ENCODE measurements at regions not wholly inside any gene's neighbourhood (a gene's known extent, or its start where the extent isn't known, plus 50 kb on each side); places are given as distances from the start of the nearest gene placed in this dataset.
A peak's percentile ranks its signal among the peaks of the same experiment; 100 is the strongest.

DNA sequence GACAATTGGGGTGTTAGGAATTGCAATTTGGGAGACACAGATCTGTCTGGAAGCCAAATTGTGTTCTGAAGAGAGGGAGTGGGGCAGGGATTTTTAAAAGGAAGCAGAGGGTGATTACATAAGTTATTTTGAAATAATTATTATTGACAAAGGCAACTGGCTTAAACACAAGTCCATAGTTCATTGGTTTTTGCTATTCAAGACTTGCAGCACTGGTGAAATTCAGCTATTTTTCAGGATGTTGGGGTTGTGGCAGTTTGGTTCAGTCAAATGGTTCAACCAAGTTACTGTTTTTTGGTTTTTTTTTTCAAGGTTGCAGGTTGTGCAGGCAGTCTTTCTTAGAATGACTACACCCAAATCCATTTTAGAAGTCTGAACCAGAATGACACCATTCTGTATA lies 300.0 kb upstream of the DEPDC1 start:
- peaks cover 0 to 3% of the 10 kb centered on the region in 2 donors for H3K4me1 ChIP-seq
- H3K4me3 ChIP-seq, result no peak overlapping the region

DNA sequence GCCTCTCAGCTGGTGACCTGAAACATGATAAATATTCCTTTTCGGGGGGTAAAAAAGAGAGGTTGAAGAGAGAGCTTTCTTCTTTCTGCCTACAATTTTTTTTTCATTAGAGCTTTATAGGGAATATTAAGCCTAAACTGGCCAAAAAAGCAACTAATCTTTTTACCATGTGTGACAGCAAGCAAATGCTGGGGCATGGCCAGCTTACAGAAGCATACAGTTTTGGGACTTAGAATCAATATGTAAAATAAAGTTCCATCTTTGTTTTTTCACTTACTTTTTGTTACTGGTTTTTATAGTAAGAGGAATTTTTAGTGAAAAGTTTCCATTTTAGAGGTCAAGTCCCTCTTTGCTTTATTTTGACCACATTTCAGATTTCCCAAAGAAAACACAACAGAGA lies 301.2 kb upstream of the DEPDC1 start:
- H3K4me3 ChIP-seq, result no peak overlapping the region
- H3K9me3 ChIP-seq, result no peaks in the 10 kb centered on the region
- no peaks in the 10 kb centered on the region for H3K36me3 ChIP-seq
- H3K27me3 ChIP-seq, result no peaks in the 10 kb centered on the region
- intact Hi-C loops (cut with DNase I), result no loop called here
- peak overlapping the region in 1 of 2 donors; percentile 27 for H3K27ac ChIP-seq
- H3K4me1 ChIP-seq, result peaks cover 0 to 3% of the 10 kb centered on the region in 2 donors
- no peak for DNase-seq (ENCODE audit: low spot score in 2 of 2)
- TF ChIP-seq, protein P1, sequence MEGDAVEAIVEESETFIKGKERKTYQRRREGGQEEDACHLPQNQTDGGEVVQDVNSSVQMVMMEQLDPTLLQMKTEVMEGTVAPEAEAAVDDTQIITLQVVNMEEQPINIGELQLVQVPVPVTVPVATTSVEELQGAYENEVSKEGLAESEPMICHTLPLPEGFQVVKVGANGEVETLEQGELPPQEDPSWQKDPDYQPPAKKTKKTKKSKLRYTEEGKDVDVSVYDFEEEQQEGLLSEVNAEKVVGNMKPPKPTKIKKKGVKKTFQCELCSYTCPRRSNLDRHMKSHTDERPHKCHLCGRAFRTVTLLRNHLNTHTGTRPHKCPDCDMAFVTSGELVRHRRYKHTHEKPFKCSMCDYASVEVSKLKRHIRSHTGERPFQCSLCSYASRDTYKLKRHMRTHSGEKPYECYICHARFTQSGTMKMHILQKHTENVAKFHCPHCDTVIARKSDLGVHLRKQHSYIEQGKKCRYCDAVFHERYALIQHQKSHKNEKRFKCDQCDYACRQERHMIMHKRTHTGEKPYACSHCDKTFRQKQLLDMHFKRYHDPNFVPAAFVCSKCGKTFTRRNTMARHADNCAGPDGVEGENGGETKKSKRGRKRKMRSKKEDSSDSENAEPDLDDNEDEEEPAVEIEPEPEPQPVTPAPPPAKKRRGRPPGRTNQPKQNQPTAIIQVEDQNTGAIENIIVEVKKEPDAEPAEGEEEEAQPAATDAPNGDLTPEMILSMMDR (IDR thresholded peaks at IDR 0.05), result no peak

More for the DNA sequence above, 300.0 kb upstream of the DEPDC1 start:
- Histone ChIP-seq H3K36me3 (no peaks in the 10 kb centered on the region), H3K27me3 (no peaks in the 10 kb centered on the region), H3K27ac (no peak overlapping the region), H3K9me3 (no peaks in the 10 kb centered on the region)
- DNase-seq (ENCODE audit: low spot score in 2 of 2), result no peak
- intact Hi-C loops (cut with DNase I), result no loop called here
- TF ChIP-seq, protein P1 (IDR thresholded peaks at IDR 0.05), result no peak

GRCh38 chr1:68799096-68799495 lies 302.2 kb upstream of the DEPDC1 start:
- Histone ChIP-seq H3K27me3 (no peaks in the 10 kb centered on the region), H3K36me3 (no peaks in the 10 kb centered on the region), H3K4me1 (peaks cover 0 to 3% of the 10 kb centered on the region in 2 donors), H3K4me3 (no peak overlapping the region), H3K27ac (no peak overlapping the region), H3K9me3 (no peaks in the 10 kb centered on the region)
- intact Hi-C loops (cut with DNase I), result no loop called here
- DNase-seq (ENCODE audit: low spot score in 2 of 2), result no peak
- TF ChIP-seq, protein P1 (IDR thresholded peaks at IDR 0.05), result no peak

DNA sequence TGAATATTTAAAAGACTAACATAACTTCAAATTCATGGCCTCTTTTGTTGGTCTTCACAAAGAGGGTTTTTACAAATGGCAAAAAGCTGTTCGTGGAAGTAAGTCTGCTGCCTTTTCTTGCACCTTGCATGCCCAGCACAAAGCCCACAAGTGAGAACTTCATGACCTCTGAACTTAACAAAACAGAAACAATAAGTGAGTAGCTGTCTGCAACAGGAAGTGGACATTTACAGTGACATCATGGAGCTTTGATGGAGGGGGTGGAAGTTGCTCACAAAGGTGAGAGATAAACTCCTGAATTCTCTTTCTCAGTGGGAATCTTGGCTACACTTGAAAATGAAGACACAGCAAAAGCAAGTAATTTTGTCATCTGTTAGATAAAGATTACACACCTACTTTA lies 303.3 kb upstream of the DEPDC1 start:
- Histone ChIP-seq H3K36me3 (no peaks in the 10 kb centered on the region), H3K27ac (no peak overlapping the region), H3K4me1 (peaks cover 0 to 3% of the 10 kb centered on the region in 2 donors), H3K27me3 (no peaks in the 10 kb centered on the region), H3K4me3 (no peak overlapping the region), H3K9me3 (no peaks in the 10 kb centered on the region)
- no peak for DNase-seq (ENCODE audit: low spot score in 2 of 2)
- intact Hi-C loops (cut with DNase I), result no loop called here
- TF ChIP-seq, protein P1 (IDR thresholded peaks at IDR 0.05), result no peak

DNA sequence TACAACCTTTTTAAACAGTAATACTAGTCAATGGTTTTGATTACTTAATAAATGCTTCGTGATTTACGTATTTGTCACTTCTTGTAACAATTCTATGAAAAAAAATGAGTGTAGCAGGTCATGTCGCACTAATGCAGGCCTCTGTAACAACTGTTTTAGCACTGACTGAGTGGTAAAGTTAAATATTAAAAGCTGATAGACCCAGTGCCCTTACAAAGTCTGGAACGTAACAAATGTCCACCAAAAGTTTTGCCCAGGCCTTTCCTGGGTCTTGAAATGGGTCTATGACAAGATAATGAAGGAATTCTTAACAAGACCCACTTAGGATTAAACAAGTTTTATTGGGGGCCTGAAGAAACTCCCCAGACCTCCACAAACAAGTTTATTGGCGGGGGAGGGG lies 304.6 kb upstream of the DEPDC1 start:
- TF ChIP-seq, protein P1 (IDR thresholded peaks at IDR 0.05), result no peak
- DNase-seq (ENCODE audit: low spot score in 2 of 2), result no peak

DNA sequence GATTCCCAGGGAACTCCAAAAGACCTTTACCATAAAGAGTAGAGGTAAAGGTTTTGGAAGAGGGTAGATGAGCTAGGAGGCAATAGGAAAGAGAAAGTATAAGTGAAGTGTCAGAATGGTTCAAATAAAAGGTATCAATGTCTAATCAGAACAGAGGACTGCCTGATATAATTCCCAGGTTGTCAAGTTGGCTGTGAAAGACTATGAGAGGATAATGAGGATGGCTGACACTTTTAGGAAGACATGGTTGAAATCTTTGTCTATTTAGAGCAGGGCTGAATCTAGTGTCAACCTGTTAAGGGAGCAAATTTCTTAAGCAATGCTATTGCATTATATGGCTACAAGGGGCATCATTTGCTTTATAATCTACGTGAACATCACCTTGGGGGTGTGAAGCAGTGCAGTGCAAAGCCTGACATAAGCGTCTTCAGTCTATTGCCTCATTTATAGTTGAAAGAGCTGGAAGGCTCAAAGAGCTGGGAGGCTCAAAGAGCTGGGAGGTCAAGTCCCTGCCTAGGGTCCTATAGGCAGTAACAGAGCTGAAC lies 308.3 kb upstream of the DEPDC1 start:
- H3K4me1 ChIP-seq, result no peaks in the 10 kb centered on the region
- no peak overlapping the region for H3K27ac ChIP-seq
- H3K36me3 ChIP-seq, result no peaks in the 10 kb centered on the region
- intact Hi-C loops (cut with DNase I), result no loop called here
- TF ChIP-seq, protein P1 (IDR thresholded peaks at IDR 0.05), result no peak
- no peak overlapping the region for H3K4me3 ChIP-seq
- DNase-seq (ENCODE audit: low spot score in 2 of 2), result no peak
- no peaks in the 10 kb centered on the region for H3K9me3 ChIP-seq
- no peaks in the 10 kb centered on the region for H3K27me3 ChIP-seq

More for the DNA sequence above, 304.6 kb upstream of the DEPDC1 start:
- no peaks in the 10 kb centered on the region for H3K36me3 ChIP-seq
- H3K9me3 ChIP-seq, result no peaks in the 10 kb centered on the region
- intact Hi-C loops (cut with DNase I), result no loop called here
- no peaks in the 10 kb centered on the region for H3K27me3 ChIP-seq
- peaks cover 0 to 3% of the 10 kb centered on the region in 2 donors for H3K4me1 ChIP-seq
- H3K4me3 ChIP-seq, result no peak overlapping the region
- no peak overlapping the region for H3K27ac ChIP-seq

Data from ascending aorta (tissue), 2 donors.